ENCODE measurements at regions not wholly inside any gene's neighbourhood (a gene's known extent, or its start where the extent isn't known, plus 50 kb on each side); places are given as distances from the start of the nearest gene placed in this dataset.

- Histone ChIP-seq H3K9me3 (ENCODE audit: control insufficient read depth, low read length) (no peaks in the 10 kb centered on the region), H3K4me2 (ENCODE audit: low read length) (no peak overlapping the region), H3K4me1 (peaks cover 20% of the 10 kb centered on the region), H2AFZ (no peak overlapping the region), H3K27ac (no peak overlapping the region), H3K79me2 (no peaks in the 10 kb centered on the region), H3K36me3 (ENCODE audit: control insufficient read depth, insufficient read depth, low read length) (no peaks in the 10 kb centered on the region), H3K9ac (no peak overlapping the region), H3K27me3 (ENCODE audit: control insufficient read depth, insufficient read depth, low read length) (no peaks in the 10 kb centered on the region), H3K4me3 (ENCODE audit: low read depth, low read length) (no peak overlapping the region)
- no peak for TF ChIP-seq CTCF (IDR thresholded peaks at IDR 0.05)
Observed at GRCh38 chr3:188058569-188059184, 95.3 kb upstream of the LPP start.

GRCh38 chr3:188059351-188059750 lies 94.6 kb upstream of the LPP start:
- Histone ChIP-seq H3K4me1 (peaks cover 13% of the 10 kb centered on the region), H3K27me3 (ENCODE audit: control insufficient read depth, insufficient read depth, low read length) (no peaks in the 10 kb centered on the region), H2AFZ (no peak overlapping the region), H3K27ac (no peak overlapping the region), H3K4me2 (ENCODE audit: low read length) (no peak overlapping the region), H3K9me3 (ENCODE audit: control insufficient read depth, low read length) (no peaks in the 10 kb centered on the region), H3K9ac (no peak overlapping the region), H3K79me2 (no peaks in the 10 kb centered on the region), H3K36me3 (ENCODE audit: control insufficient read depth, insufficient read depth, low read length) (no peaks in the 10 kb centered on the region), H3K4me3 (ENCODE audit: low read depth, low read length) (no peak overlapping the region)
- TF ChIP-seq CTCF (IDR thresholded peaks at IDR 0.05) = no peak

- no peak overlapping the region for H3K4me3 ChIP-seq (ENCODE audit: low read depth, low read length)
- H3K79me2 ChIP-seq = no peaks in the 10 kb centered on the region
- H3K36me3 ChIP-seq (ENCODE audit: control insufficient read depth, insufficient read depth, low read length) = no peaks in the 10 kb centered on the region
- no peak overlapping the region for H3K9ac ChIP-seq
- H3K4me2 ChIP-seq (ENCODE audit: low read length) = no peak overlapping the region
- no peak overlapping the region for H3K27ac ChIP-seq
- H3K9me3 ChIP-seq (ENCODE audit: control insufficient read depth, low read length) = no peaks in the 10 kb centered on the region
- no peak for TF ChIP-seq CTCF (IDR thresholded peaks at IDR 0.05)
- H2AFZ ChIP-seq = peak overlapping the region; percentile 19
- H3K4me1 ChIP-seq = peaks cover 8% of the 10 kb centered on the region
- H3K27me3 ChIP-seq (ENCODE audit: control insufficient read depth, insufficient read depth, low read length) = no peaks in the 10 kb centered on the region
Observed at GRCh38 chr3:188060264-188060835, 93.6 kb upstream of the LPP start.

GRCh38 chr3:188060840-188061544 lies 93.0 kb upstream of the LPP start:
- no peak overlapping the region for H3K27ac ChIP-seq
- no peaks in the 10 kb centered on the region for H3K27me3 ChIP-seq (ENCODE audit: control insufficient read depth, insufficient read depth, low read length)

More at GRCh38 chr3:188060840-188061544, 93.0 kb upstream of the LPP start:
- no peaks in the 10 kb centered on the region for H3K79me2 ChIP-seq
- H3K4me2 ChIP-seq (ENCODE audit: low read length) = peak overlapping the region; percentile 25
- TF ChIP-seq CTCF (IDR thresholded peaks at IDR 0.05) = no peak
- H3K9ac ChIP-seq = no peak overlapping the region
- H3K4me1 ChIP-seq = peaks cover 8% of the 10 kb centered on the region
- H2AFZ ChIP-seq = peak overlapping the region; percentile 55
- H3K36me3 ChIP-seq (ENCODE audit: control insufficient read depth, insufficient read depth, low read length) = no peaks in the 10 kb centered on the region
- H3K4me3 ChIP-seq (ENCODE audit: low read depth, low read length) = peak overlapping the region; percentile 19
- H3K9me3 ChIP-seq (ENCODE audit: control insufficient read depth, low read length) = no peaks in the 10 kb centered on the region
